ENCODE measurements at regions not wholly inside any gene's neighbourhood (a gene's known extent, or its start where the extent isn't known, plus 50 kb on each side); places are given as distances from the start of the nearest gene placed in this dataset.

GRCh38 chr18:10217211-10217610 lies 237.2 kb upstream of the APCDD1 start:
- Histone ChIP-seq H3K27ac (ENCODE audit: low read length) (no peak overlapping the region), H2AFZ (ENCODE audit: low read length) (no peak overlapping the region), H4K20me1 (ENCODE audit: insufficient read depth, low read depth, low read length) (no peaks in the 10 kb centered on the region), H3K4me2 (ENCODE audit: low read depth, low read length, poor library complexity, severe bottlenecking) (no peak overlapping the region), H3K9ac (ENCODE audit: low read length) (no peak overlapping the region), H3K9me3 (ENCODE audit: low read length) (no peaks in the 10 kb centered on the region), H3K4me3 (ENCODE audit: low read length) (no peak overlapping the region), H3K79me2 (ENCODE audit: low read length) (no peaks in the 10 kb centered on the region), H3K4me1 (ENCODE audit: low read length) (peaks cover 9% of the 10 kb centered on the region), H3K9me2 (replicated peaks; ENCODE audit: insufficient read depth, low read length) (no peaks in the 10 kb centered on the region), H3K27me3 (ENCODE audit: low read length) (no peaks in the 10 kb centered on the region; the same call in 1 of the 2 replicates), H3K36me3 (ENCODE audit: insufficient read depth, low read length) (no peaks in the 10 kb centered on the region)
- DNase-seq = no peak

- Histone ChIP-seq H4K20me1 (ENCODE audit: insufficient read depth, low read depth, low read length) (no peaks in the 10 kb centered on the region), H3K36me3 (ENCODE audit: insufficient read depth, low read length) (no peaks in the 10 kb centered on the region), H3K9me2 (replicated peaks; ENCODE audit: insufficient read depth, low read length) (no peaks in the 10 kb centered on the region), H3K79me2 (ENCODE audit: low read length) (no peaks in the 10 kb centered on the region), H3K9me3 (ENCODE audit: low read length) (no peaks in the 10 kb centered on the region; the same call in 1 of the 2 replicates), H3K27me3 (ENCODE audit: low read length) (no peaks in the 10 kb centered on the region), H3K4me1 (ENCODE audit: low read length) (peaks cover 18% of the 10 kb centered on the region), H3K27ac (ENCODE audit: low read length) (no peak overlapping the region), H3K4me2 (ENCODE audit: low read depth, low read length, poor library complexity, severe bottlenecking) (no peak overlapping the region), H3K4me3 (ENCODE audit: low read length) (no peak overlapping the region), H3K9ac (ENCODE audit: low read length) (no peak overlapping the region), H2AFZ (ENCODE audit: low read length) (no peak overlapping the region)
- DNase-seq = no peak
Observed at GRCh38 chr18:10225300-10225699, 229.1 kb upstream of the APCDD1 start.

GRCh38 chr18:10226971-10227370 lies 227.5 kb upstream of the APCDD1 start:
- Histone ChIP-seq H3K79me2 (ENCODE audit: low read length) (no peaks in the 10 kb centered on the region), H3K4me2 (ENCODE audit: low read depth, low read length, poor library complexity, severe bottlenecking) (no peak overlapping the region), H3K4me1 (ENCODE audit: low read length) (peaks cover 18% of the 10 kb centered on the region), H3K36me3 (ENCODE audit: insufficient read depth, low read length) (no peaks in the 10 kb centered on the region), H3K4me3 (ENCODE audit: low read length) (no peak overlapping the region), H3K27ac (ENCODE audit: low read length) (no peak overlapping the region), H3K9ac (ENCODE audit: low read length) (no peak overlapping the region), H3K27me3 (ENCODE audit: low read length) (no peaks in the 10 kb centered on the region), H3K9me3 (ENCODE audit: low read length) (no peaks in the 10 kb centered on the region; the same call in 1 of the 2 replicates), H3K9me2 (replicated peaks; ENCODE audit: insufficient read depth, low read length) (no peaks in the 10 kb centered on the region), H2AFZ (ENCODE audit: low read length) (no peak overlapping the region), H4K20me1 (ENCODE audit: insufficient read depth, low read depth, low read length) (no peaks in the 10 kb centered on the region)
- no peak for DNase-seq

GRCh38 chr18:10228326-10228725 lies 226.1 kb upstream of the APCDD1 start:
- H3K27me3 ChIP-seq (ENCODE audit: low read length) = no peaks in the 10 kb centered on the region
- no peaks in the 10 kb centered on the region for H4K20me1 ChIP-seq (ENCODE audit: insufficient read depth, low read depth, low read length)
- H3K4me3 ChIP-seq (ENCODE audit: low read length) = no peak overlapping the region
- H3K9me3 ChIP-seq (ENCODE audit: low read length) = no peaks in the 10 kb centered on the region; the same call in 1 of the 2 replicates
- no peak for DNase-seq
- no peak overlapping the region for H3K4me2 ChIP-seq (ENCODE audit: low read depth, low read length, poor library complexity, severe bottlenecking)
- no peaks in the 10 kb centered on the region for H3K79me2 ChIP-seq (ENCODE audit: low read length)
- H3K4me1 ChIP-seq (ENCODE audit: low read length) = peaks cover 18% of the 10 kb centered on the region
- H3K9ac ChIP-seq (ENCODE audit: low read length) = no peak overlapping the region
- no peak overlapping the region for H2AFZ ChIP-seq (ENCODE audit: low read length)
- no peak overlapping the region for H3K27ac ChIP-seq (ENCODE audit: low read length)
- H3K36me3 ChIP-seq (ENCODE audit: insufficient read depth, low read length) = no peaks in the 10 kb centered on the region
- H3K9me2 ChIP-seq (replicated peaks; ENCODE audit: insufficient read depth, low read length) = no peaks in the 10 kb centered on the region

GRCh38 chr18:10229458-10229857 lies 225.0 kb upstream of the APCDD1 start:
- no peak overlapping the region for H3K9ac ChIP-seq (ENCODE audit: low read length)
- H3K79me2 ChIP-seq (ENCODE audit: low read length) = no peaks in the 10 kb centered on the region
- H3K4me3 ChIP-seq (ENCODE audit: low read length) = no peak overlapping the region
- H3K4me2 ChIP-seq (ENCODE audit: low read depth, low read length, poor library complexity, severe bottlenecking) = peak overlapping the region; percentile 33
- no peaks in the 10 kb centered on the region for H3K9me2 ChIP-seq (replicated peaks; ENCODE audit: insufficient read depth, low read length)
- H3K36me3 ChIP-seq (ENCODE audit: insufficient read depth, low read length) = no peaks in the 10 kb centered on the region
- no peaks in the 10 kb centered on the region for H3K27me3 ChIP-seq (ENCODE audit: low read length)
- H3K27ac ChIP-seq (ENCODE audit: low read length) = no peak overlapping the region
- peak; percentile 86 for DNase-seq
- no peaks in the 10 kb centered on the region; the same call in 1 of the 2 replicates for H3K9me3 ChIP-seq (ENCODE audit: low read length)
- H2AFZ ChIP-seq (ENCODE audit: low read length) = no peak overlapping the region
- H3K4me1 ChIP-seq (ENCODE audit: low read length) = peaks cover 18% of the 10 kb centered on the region
- H4K20me1 ChIP-seq (ENCODE audit: insufficient read depth, low read depth, low read length) = no peaks in the 10 kb centered on the region

- Histone ChIP-seq H3K27ac (ENCODE audit: low read length) (no peak overlapping the region), H3K4me3 (ENCODE audit: low read length) (no peak overlapping the region)
Observed at GRCh38 chr18:10230072-10230471, 224.4 kb upstream of the APCDD1 start.

GRCh38 chr18:10231220-10231619 lies 223.2 kb upstream of the APCDD1 start:
- Histone ChIP-seq H3K9me3 (ENCODE audit: low read length) (no peaks in the 10 kb centered on the region), H3K4me1 (ENCODE audit: low read length) (peaks cover 18% of the 10 kb centered on the region), H4K20me1 (ENCODE audit: insufficient read depth, low read depth, low read length) (no peaks in the 10 kb centered on the region), H3K9me2 (replicated peaks; ENCODE audit: insufficient read depth, low read length) (no peaks in the 10 kb centered on the region), H3K79me2 (ENCODE audit: low read length) (no peaks in the 10 kb centered on the region), H2AFZ (ENCODE audit: low read length) (no peak overlapping the region), H3K36me3 (ENCODE audit: insufficient read depth, low read length) (no peaks in the 10 kb centered on the region), H3K4me2 (ENCODE audit: low read depth, low read length, poor library complexity, severe bottlenecking) (no peak overlapping the region), H3K27ac (ENCODE audit: low read length) (no peak overlapping the region), H3K27me3 (ENCODE audit: low read length) (no peaks in the 10 kb centered on the region), H3K4me3 (ENCODE audit: low read length) (no peak overlapping the region), H3K9ac (ENCODE audit: low read length) (no peak overlapping the region)
- DNase-seq = no peak

More at GRCh38 chr18:10230072-10230471, 224.4 kb upstream of the APCDD1 start:
- H3K79me2 ChIP-seq (ENCODE audit: low read length) = no peaks in the 10 kb centered on the region
- H3K4me2 ChIP-seq (ENCODE audit: low read depth, low read length, poor library complexity, severe bottlenecking) = peak overlapping the region; percentile 33
- H3K9me3 ChIP-seq (ENCODE audit: low read length) = no peaks in the 10 kb centered on the region; the same call in 1 of the 2 replicates
- peaks cover 18% of the 10 kb centered on the region for H3K4me1 ChIP-seq (ENCODE audit: low read length)
- H3K27me3 ChIP-seq (ENCODE audit: low read length) = no peaks in the 10 kb centered on the region
- peak; percentile 63 for DNase-seq
- no peak overlapping the region for H2AFZ ChIP-seq (ENCODE audit: low read length)
- H4K20me1 ChIP-seq (ENCODE audit: insufficient read depth, low read depth, low read length) = no peaks in the 10 kb centered on the region
- no peaks in the 10 kb centered on the region for H3K36me3 ChIP-seq (ENCODE audit: insufficient read depth, low read length)
- H3K9ac ChIP-seq (ENCODE audit: low read length) = no peak overlapping the region
- H3K9me2 ChIP-seq (replicated peaks; ENCODE audit: insufficient read depth, low read length) = no peaks in the 10 kb centered on the region

- no peak for DNase-seq
- no peak overlapping the region for H3K4me2 ChIP-seq (ENCODE audit: low read depth, low read length, poor library complexity, severe bottlenecking)
- H3K9me2 ChIP-seq (replicated peaks; ENCODE audit: insufficient read depth, low read length) = no peaks in the 10 kb centered on the region
- no peaks in the 10 kb centered on the region for H4K20me1 ChIP-seq (ENCODE audit: insufficient read depth, low read depth, low read length)
- H3K27me3 ChIP-seq (ENCODE audit: low read length) = no peaks in the 10 kb centered on the region
- no peak overlapping the region for H3K27ac ChIP-seq (ENCODE audit: low read length)
- H3K4me3 ChIP-seq (ENCODE audit: low read length) = no peak overlapping the region
- no peaks in the 10 kb centered on the region for H3K36me3 ChIP-seq (ENCODE audit: insufficient read depth, low read length)
- no peaks in the 10 kb centered on the region for H3K79me2 ChIP-seq (ENCODE audit: low read length)
- peaks cover 18% of the 10 kb centered on the region for H3K4me1 ChIP-seq (ENCODE audit: low read length)
- no peak overlapping the region for H3K9ac ChIP-seq (ENCODE audit: low read length)
- H3K9me3 ChIP-seq (ENCODE audit: low read length) = no peaks in the 10 kb centered on the region
- H2AFZ ChIP-seq (ENCODE audit: low read length) = no peak overlapping the region
Observed at GRCh38 chr18:10232062-10232461, 222.4 kb upstream of the APCDD1 start.
